NK-92 treated with Interleukin-12 subunit alpha and Interleukin-12 subunit beta, amount 100 ng/mL, for 24 hours (cell line): ENCODE measurements at regions not wholly inside any gene's neighbourhood (a gene's known extent, or its start where the extent isn't known, plus 50 kb on each side); places are given as distances from the start of the nearest gene placed in this dataset.

Experiments used
- DNase-seq: peaks from one replicate; lab custom pipeline; 2025; lab: John Stamatoyannopoulos, UW

- DNase-seq, result no peak
Observed at GRCh38 chr1:98330224-98330623, 331.3 kb upstream of the SNX7 start.

- no peak for DNase-seq
Observed at GRCh38 chr1:98328855-98329254, 332.7 kb upstream of the SNX7 start.

DNA sequence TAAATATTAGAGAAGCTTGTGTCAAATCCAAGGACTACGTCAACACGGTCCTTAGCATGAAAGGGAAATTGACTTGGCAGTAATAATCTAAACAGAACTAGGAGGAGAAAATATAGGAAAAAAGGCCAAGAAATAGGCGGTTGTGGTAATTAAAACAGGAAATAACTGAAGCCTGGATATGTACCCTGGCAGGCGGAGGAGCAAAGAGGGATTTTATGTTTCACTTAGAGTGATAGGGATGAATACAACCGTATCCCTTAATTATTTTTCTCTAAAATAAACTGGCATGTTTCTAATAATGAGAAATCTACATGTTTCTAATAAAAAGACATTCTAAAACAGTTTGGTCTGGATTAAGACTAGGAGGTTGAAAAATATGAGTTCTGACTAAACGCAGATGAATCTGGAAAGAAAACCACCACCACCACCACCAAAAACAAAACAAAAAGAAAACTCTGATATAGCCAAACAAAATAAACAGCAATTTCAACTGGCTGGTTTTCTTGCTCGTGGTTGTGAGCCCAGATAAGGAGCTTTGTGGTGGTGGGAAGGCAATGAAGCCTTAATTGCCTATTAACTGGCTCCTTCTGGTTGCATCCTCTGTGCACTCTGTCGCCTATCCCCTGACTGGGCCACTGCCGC, 334.2 kb upstream of the SNX7 start:
- no peak for DNase-seq

DNA sequence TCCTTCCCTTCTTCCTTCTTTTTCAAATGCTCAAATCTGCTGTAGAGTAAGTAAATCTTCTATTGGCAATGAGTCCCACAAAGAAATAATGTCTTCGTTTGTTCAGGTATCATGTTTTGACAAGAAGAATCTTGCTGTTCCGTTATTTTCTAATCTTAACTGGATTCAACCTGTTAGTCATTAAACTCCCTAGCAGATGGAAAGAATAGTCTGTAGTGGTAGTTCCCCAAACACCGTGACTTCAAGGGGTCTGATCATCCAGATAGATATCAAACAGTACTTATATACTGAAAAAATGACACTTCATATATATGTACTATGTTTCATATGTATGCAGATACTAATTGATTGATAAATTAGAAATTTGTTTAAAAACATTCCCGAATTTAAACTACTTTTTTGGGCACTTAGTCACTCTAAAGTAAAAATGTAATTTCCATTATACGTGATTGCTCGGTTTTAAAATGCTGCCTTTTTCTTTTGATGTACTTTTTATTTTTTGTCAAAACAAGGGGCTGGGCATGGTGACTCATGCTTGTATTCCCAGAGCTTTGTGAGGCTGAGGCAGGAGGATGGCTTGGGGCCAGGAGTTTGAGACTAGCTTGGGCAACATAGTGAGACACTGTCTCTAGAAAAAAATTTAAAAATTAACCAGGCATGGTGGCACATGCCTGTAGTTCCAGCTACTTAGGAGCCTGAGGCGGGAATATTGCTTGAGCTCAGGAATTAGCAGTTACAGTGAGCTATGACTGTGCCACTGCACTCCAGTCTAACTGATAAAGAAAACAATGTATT, 335.7 kb upstream of the SNX7 start:
- DNase-seq, result no peak

DNA sequence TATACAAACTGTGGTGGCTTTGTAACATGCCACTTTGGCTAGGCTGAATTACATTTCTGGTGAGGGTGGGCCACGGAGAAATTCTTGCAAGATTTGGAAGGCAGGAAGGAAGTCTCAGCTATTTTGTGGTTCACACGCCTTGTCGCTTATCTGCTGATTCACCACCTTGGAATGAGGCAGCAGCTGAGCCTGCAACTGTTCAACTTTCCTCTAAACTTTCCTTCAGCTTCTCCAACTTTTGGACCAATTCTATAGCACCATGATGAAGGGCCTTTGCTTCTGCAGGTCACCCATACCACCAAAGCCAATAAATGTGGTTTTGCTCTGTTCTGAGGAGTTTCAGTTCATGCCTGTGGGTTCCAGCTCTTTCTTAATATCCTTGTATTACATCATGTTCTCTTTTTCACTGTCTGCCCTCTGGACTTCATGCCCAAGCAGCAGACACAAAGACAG, 337.6 kb upstream of the SNX7 start:
- peak; percentile 39 for DNase-seq

- DNase-seq, result no peak
Observed at GRCh38 chr1:98323388-98323787, 338.1 kb upstream of the SNX7 start.

GRCh38 chr1:98322966-98323365, 338.6 kb upstream of the SNX7 start:
- no peak for DNase-seq

DNA sequence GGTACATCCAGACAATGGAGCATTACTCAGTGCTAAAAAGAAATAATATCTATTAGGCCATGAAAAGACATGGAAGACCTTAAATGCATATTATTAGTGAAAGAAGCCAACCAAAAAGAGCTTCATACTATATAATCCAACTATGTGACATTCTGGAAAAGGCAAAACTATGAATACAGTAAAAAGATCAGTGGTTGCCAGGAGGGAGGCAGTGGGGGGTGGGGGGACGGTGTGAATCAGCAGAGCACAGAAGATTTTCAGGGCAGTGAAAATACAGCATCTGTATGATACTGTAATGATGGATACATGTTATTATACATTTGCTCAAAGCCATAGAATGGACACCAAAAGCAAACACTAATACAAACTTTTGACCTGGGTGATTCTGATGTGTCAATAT, 339.4 kb upstream of the SNX7 start:
- DNase-seq, result no peak

DNA sequence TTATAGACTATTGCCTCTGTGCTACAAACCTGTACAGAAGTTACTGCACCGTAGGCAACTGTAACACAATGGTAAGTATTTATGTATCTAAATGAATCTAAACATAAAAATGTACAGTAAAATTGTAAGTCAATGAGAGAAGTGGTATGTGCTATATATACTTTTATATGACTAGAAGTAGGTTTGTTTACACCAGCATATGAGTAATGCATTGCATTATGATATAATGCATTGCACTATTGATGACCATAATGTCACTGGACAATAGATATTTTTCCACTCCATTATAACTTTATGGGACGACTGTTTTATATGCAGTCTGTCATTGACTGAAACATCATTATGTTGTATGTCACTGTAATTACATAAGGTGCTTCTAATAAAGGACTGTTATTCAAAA, 340.3 kb upstream of the SNX7 start:
- no peak for DNase-seq

GRCh38 chr1:98316286-98316905, 345.1 kb upstream of the SNX7 start:
- no peak for DNase-seq

DNA sequence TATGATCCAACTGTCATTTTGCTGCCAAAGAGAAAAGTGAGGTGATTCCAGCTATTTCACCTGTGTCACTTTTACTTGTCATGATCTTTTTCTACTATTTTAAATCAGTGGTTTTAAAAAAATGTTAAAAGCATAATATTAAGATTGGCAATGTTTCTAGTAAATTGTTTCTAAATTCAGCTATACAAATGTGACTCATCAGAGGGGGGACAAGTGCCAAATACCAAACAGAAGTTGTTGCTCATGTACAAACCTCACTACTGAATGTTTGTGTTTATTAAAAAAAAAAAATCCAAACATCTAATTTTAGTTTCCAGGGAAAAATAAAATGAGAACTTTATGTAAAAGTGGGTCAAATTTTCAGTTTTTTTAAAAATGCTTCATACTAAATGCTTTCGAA, 346.2 kb upstream of the SNX7 start:
- DNase-seq, result no peak

GRCh38 chr1:98314601-98315000, 346.9 kb upstream of the SNX7 start:
- DNase-seq, result no peak

DNA sequence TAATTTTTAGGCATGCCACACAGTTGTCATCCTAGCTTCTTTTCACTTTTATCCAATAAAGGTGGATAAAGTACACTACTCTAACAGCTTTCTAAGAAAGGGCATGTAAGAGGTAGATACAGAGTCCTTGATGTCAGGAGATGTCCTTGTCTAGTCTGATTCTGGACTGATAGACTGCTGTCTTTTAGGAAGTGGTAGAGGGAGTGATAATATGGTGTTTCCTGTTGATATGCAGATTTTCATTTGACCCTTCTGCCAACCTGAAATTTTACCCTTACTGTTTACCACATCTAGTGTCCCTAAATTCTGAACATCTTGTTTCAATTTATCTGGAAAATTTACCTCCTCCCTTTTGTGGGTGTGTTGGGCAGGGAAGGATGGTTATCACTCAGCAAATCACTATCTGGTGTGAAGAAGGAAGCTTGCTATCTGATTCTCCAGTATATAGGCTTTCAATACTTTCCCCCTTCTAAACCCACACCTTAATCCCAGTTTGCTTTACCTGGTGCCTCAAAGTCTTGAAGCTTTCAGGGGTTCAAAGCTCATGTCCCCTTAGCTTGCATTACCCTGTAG, 354.9 kb upstream of the SNX7 start:
- no peak for DNase-seq

- DNase-seq, result no peak
Observed at GRCh38 chr1:98305362-98305761, 356.2 kb upstream of the SNX7 start.

GRCh38 chr1:98304888-98305287, 356.6 kb upstream of the SNX7 start:
- DNase-seq, result no peak

- DNase-seq, result no peak
Observed at GRCh38 chr1:98299861-98300260, 361.7 kb upstream of the SNX7 start.

- DNase-seq, result no peak
Observed at GRCh38 chr1:98299313-98299712, 362.2 kb upstream of the SNX7 start.

DNA sequence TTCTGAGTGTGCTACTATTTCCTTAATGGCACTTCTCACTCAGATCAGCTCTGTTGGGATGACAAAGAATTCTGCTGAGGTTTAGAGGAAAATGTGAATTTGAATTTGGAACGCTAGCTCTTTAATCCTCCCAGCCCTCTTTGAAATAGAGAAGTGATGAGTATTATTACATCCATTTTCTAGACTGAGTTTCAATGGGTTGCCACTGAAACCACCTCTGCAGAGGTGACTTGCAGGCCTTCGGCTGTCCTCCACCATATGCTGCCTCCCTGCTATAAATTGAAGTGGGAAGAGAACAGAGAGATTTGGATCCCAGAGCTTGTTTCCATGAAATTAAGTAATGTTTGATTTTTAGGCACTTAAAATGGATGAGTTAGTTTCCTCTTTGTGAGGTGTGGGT, 363.2 kb upstream of the SNX7 start:
- no peak for DNase-seq

GRCh38 chr1:98296681-98297080, 364.8 kb upstream of the SNX7 start:
- DNase-seq, result no peak

- no peak for DNase-seq
Observed at GRCh38 chr1:98294127-98294526, 367.4 kb upstream of the SNX7 start.

- no peak for DNase-seq
Observed at GRCh38 chr1:98292994-98293393, 368.5 kb upstream of the SNX7 start.

DNA sequence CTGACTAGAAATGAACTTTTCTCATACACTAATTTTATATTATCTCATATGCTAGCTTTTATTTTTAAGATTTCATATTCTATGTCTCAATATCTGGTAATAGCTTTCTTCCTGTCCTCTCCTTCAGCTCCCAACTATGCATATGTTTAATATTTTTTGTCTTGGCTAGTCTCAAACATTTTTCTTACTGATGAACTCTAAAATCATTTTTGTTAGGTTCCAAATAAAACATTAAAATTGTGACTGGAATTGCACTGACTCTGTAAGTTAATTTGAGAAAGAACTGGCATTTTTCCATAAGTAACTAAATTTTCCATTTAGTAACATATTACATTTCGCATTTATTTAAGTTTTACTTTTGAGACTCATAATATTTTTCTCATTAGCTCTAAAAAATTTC, 368.5 kb upstream of the DPYD start:
- DNase-seq, result no peak

- no peak for DNase-seq
Observed at GRCh38 chr1:98288494-98288893, 367.7 kb upstream of the DPYD start.
